ENCODE measurements at regions not wholly inside any gene's neighbourhood (a gene's known extent, or its start where the extent isn't known, plus 50 kb on each side); places are given as distances from the start of the nearest gene placed in this dataset.

DNA sequence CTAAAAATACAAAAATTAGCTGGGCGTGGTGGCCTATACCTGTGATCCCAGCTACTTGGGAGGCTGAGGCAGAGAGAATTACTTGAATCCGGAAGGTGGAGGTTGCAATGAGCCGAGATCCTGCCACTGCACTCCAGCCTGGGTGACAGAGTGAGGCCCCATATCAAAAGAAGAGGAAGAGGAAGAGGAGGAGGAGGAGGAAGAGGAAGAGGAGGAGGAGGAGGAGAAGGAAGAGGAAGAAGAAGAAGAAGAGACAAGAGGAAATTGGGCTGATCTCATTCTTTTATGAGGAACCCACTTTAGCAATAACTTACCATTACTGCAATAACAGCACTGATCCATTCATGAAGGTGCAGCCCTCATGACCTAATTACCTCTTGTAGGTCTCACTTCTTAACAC, 138.9 kb upstream of the GIMD1 start:
- DNase-seq: no peak

- DNase-seq: no peak
These were observed 134.8 kb upstream of the GIMD1 start for GRCh38 chr4:106503116-106504050.

DNA sequence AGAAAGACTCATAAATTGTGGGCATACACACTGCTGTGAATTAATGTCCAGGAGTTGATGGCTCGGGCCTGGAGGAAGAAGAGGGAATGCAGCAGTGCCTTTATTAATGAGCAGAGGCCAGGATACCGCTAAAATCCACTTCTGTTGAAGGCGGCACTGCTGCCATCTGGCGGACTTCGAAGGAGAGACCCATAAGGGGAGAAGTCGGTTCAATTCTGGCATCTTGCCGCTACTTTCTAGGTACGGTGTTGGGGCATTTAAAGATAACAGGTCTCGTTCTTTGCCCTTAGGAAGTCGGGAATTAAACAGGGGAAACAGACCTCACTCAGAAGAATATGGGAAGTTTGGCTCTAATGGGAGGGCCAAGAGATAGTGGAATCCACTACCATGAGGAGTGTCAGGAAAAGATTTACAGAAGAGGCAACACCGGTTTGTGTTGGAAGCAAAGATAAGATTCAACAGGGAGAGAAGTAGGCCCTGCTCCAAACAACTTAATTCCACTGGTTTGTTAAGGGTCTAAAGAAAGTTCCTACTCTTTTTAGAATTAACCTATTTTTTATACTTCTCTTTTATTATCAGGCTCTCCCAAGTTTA, 133.6 kb upstream of the GIMD1 start:
- peak in 1 of 2 donors; percentile 3 for DNase-seq

- DNase-seq: no peak
These were observed 128.7 kb upstream of the GIMD1 start for GRCh38 chr4:106497271-106497670.

GRCh38 chr4:106496061-106496460, 127.5 kb upstream of the GIMD1 start:
- no peak for DNase-seq

GRCh38 chr4:106495476-106495875, 126.9 kb upstream of the GIMD1 start:
- no peak for DNase-seq

DNA sequence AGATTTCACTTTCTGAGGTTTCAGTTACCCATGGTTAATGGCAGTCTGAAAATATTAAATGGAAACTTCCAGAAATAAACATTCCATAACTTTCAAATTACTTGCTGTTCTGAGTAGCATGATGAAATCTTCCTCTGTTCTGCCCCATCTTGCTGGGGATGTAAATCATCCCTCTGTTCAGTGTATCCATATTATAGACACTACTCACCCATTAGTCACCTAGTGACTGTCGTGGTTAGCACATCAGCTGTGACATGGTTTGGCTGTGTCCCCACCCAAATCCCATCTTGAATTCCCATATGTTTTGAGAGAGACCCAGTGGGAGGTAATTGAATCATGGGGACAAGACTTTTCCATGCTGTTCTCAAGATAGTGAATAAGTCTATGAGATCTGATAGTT, 125.5 kb upstream of the GIMD1 start:
- DNase-seq: no peak

- no peak for DNase-seq
These were observed 124.5 kb upstream of the GIMD1 start for GRCh38 chr4:106493086-106493485.

GRCh38 chr4:106486533-106486932, 118.0 kb upstream of the GIMD1 start:
- DNase-seq: no peak

DNA sequence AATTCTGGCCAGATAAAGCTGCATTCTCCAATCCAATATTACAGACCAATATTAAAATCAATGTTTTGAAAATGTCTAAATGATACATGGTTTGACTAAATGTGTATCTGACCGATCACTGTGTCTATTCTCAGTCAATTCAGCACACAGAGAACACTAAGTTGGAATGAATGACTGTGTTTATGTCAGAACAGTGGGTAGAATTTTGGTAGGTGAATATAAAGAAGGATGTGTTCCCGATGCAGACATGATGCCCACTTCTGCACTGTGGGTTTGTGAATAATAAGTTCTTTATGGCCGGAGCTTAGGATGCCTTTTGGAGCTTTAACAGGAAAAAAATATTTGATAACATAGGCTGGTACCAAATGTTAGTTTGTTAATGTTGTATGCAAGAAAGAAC, 113.2 kb upstream of the GIMD1 start:
- no peak for DNase-seq

GRCh38 chr4:106478152-106478551, 109.6 kb upstream of the GIMD1 start:
- no peak for DNase-seq

GRCh38 chr4:106476741-106477140, 108.2 kb upstream of the GIMD1 start:
- no peak for DNase-seq

- no peak for DNase-seq
These were observed 104.9 kb upstream of the GIMD1 start for GRCh38 chr4:106473515-106473914.

- DNase-seq: no peak
These were observed 102.6 kb upstream of the GIMD1 start for GRCh38 chr4:106471151-106471550.

DNA sequence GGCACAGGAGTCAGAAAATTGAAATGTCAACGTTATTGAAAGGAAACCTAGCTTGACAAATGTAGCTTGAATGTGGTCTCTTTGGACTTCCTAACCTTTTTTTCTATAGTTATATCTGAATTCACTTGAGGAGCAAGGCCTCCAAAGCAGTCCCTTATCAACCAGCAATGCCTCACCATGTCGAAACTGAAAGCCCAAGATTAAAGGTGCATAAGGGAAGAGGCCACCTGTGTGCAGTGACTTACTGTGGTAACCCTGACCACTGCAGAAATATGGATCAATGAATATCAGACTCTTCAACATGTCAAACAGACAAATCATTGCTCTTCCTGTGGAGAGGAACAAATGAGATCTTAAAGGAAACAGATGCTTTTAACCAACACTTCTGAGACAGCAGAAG, 95.0 kb upstream of the GIMD1 start:
- DNase-seq: no peak

DNA sequence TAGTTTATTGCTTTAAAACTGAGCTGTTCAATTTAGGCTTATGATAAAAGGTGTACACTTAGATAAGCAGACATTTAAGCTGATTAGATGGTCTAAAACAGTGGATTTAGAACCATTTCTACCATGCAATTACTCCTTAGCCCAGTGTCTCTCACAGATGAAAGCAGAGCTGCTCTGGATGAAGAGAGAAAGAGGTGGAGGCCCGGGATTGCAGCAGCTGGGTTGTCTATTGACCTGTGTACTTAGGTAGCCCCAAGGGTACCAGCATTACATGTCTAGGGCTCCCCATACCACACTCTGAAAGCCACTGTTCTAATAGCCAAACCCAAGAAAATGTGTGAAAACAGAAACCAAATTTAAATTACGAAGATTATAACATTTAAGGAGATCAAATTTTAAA, 86.0 kb upstream of the GIMD1 start:
- DNase-seq: no peak

- no peak for DNase-seq
These were observed 85.4 kb upstream of the GIMD1 start for GRCh38 chr4:106454021-106454420.

- DNase-seq: no peak
These were observed 82.5 kb upstream of the GIMD1 start for GRCh38 chr4:106451091-106451490.

DNA sequence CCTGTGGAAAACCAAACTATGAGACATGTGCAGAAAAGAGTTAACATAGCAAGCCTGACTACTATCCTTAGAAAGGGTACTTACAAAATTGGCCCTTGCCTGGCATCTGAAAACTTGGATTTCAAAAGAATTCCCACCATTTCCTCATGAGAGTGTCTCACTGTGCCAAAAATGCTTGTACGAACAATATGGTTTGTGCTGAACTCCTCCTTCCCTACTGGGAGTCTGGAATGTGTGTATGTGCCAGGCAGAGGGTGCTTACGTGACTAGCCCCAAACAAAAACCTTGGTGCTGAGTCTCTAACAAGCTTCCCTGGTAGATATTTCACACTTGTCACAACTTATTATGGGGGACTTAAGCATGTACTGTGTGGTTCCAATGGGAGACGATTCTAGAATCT, 81.7 kb upstream of the GIMD1 start:
- no peak for DNase-seq

GRCh38 chr4:106444557-106444956, 76.0 kb upstream of the GIMD1 start:
- DNase-seq: no peak

GRCh38 chr4:106430797-106431196, 62.2 kb upstream of the GIMD1 start:
- no peak for DNase-seq

DNA sequence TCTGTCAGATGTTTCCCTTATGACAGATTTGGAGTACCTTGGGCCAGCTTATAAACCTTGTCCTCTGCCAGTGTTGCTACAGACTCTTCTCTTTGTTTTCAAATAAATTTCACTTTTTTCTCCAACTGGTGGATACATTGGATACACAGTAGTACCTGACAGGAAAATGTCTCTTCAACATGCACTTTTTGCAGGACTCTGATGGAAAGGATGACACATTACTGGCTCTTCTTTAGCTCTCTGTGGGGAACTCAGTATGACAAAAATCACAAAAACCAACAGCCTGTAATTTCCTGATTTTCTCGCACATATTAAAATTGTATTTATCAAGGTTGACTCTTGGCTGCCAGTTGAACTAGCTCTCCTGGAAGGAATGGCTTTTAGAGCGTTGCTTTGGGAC, 61.3 kb upstream of the GIMD1 start:
- no peak for DNase-seq

- no peak for DNase-seq
These were observed 57.5 kb upstream of the GIMD1 start for GRCh38 chr4:106426069-106426468.

- DNase-seq: no peak
These were observed 57.0 kb upstream of the GIMD1 start for GRCh38 chr4:106425576-106425975.

GRCh38 chr4:106424426-106424825, 55.8 kb upstream of the GIMD1 start:
- DNase-seq: no peak

Measured in CD4-positive, alpha-beta T cell treated with Interleukin-1 beta for 1 hour (primary cell).